DND-41 (cell line): ENCODE measurements at regions not wholly inside any gene's neighbourhood (a gene's known extent, or its start where the extent isn't known, plus 50 kb on each side); places are given as distances from the start of the nearest gene placed in this dataset.

Experiments
- ATAC-seq: fragments of 200-7000 bp; cut with Tn5 transposase; 3 replicates; pipeline ENCODE4 v1.9.1; 2021; ENCODE audit warnings: low read depth; ENCODE audit not compliant: insufficient read depth
- DNase-seq: peaks from one replicate; pipeline ENCODE4 v3.0.0-alpha.2; 2020
- H2AFZ ChIP-seq: 2 replicates; pipeline ENCODE4 v1.6.0; 2012; ENCODE audit warnings: low read depth, low read length
- H3K27ac ChIP-seq: 2 replicates; pipeline ENCODE4 v1.5.1; 2012; ENCODE audit warnings: low read length, inconsistent platforms
- H3K27me3 ChIP-seq: fragments of 200-600 bp; sonication (generic); 2 replicates; pipeline ENCODE4 v1.6.0; 2012; ENCODE audit warnings: low read length, mild to moderate bottlenecking, inconsistent platforms; ENCODE audit not compliant: insufficient read depth, poor library complexity
- H3K36me3 ChIP-seq: 2 replicates; pipeline ENCODE4 v1.5.1; 2012; ENCODE audit warnings: low read length, inconsistent platforms; ENCODE audit not compliant: insufficient read depth
- H3K4me1 ChIP-seq: 2 replicates; pipeline ENCODE4 v1.5.1; 2012; ENCODE audit warnings: mild to moderate bottlenecking, low read length; ENCODE audit not compliant: insufficient read depth
- H3K4me2 ChIP-seq: 2 replicates; pipeline ENCODE4 v1.6.0; 2012; ENCODE audit warnings: mild to moderate bottlenecking, moderate library complexity, low read length, inconsistent platforms; ENCODE audit not compliant: insufficient read depth
- H3K4me3 ChIP-seq, 2 experiments: fragments of 200-600 bp in 1 of 2; shearing (Covaris generic) in 1 of 2; 2 replicates each; pipeline ENCODE4 v1.5.1; 2012 to 2016; ENCODE audit warnings: inconsistent platforms in 2 of 2, low read length in 2 of 2, mild to moderate bottlenecking in 2 of 2, low read depth in 1 of 2, moderate library complexity in 1 of 2
- H3K79me2 ChIP-seq: 2 replicates; pipeline ENCODE4 v1.6.0; 2012; ENCODE audit warnings: low read length, inconsistent platforms; ENCODE audit not compliant: insufficient read depth
- H3K9ac ChIP-seq: 2 replicates; pipeline ENCODE4 v1.6.0; 2012; ENCODE audit warnings: low read depth, mild to moderate bottlenecking, inconsistent platforms, low read length, moderate library complexity
- H3K9me3 ChIP-seq: 2 replicates; pipeline ENCODE4 v1.5.1; 2012; ENCODE audit warnings: low read length, moderate library complexity, mild to moderate bottlenecking, inconsistent platforms; ENCODE audit not compliant: insufficient read depth, severe bottlenecking
- H4K20me1 ChIP-seq: 2 replicates; pipeline ENCODE4 v1.6.0; 2012; ENCODE audit warnings: low read length; ENCODE audit not compliant: insufficient read depth
- CTCF ChIP-seq: IDR thresholded peaks from 2 replicates; pipeline ENCODE4 v1.5.1; 2012; ENCODE audit warnings: borderline replicate concordance, low read length, moderate library complexity, mild to moderate bottlenecking; ENCODE audit not compliant: poor library complexity, severe bottlenecking; ENCODE audit errors: extremely low read depth
- EZH2 ChIP-seq: IDR thresholded peaks from 3 replicates; pipeline ENCODE4 v1.6.1; 2012; ENCODE audit warnings: borderline replicate concordance, low read depth, mild to moderate bottlenecking, moderate library complexity, low read length, inconsistent platforms; ENCODE audit not compliant: severe bottlenecking

- H3K36me3 ChIP-seq: no peaks in the 10 kb centered on the region
- no peak overlapping the region for H3K9ac ChIP-seq
- H3K27me3 ChIP-seq: no peaks in the 10 kb centered on the region
- TF ChIP-seq EZH2: no peak
- TF ChIP-seq CTCF: no peak
- H3K79me2 ChIP-seq: no peaks in the 10 kb centered on the region
- no peak overlapping the region for H3K4me2 ChIP-seq
- ATAC-seq (no peak), DNase-seq (no peak)
- H2AFZ ChIP-seq: no peak overlapping the region
- no peak overlapping the region for H3K27ac ChIP-seq
- no peaks in the 10 kb centered on the region for H3K9me3 ChIP-seq
- H3K4me3 ChIP-seq: no peak overlapping the region
- H3K4me1 ChIP-seq: no peaks in the 10 kb centered on the region
- H4K20me1 ChIP-seq: no peaks in the 10 kb centered on the region
Observed at GRCh38 chr4:136032391-136032790, 1499.9 kb downstream of the PCDH18 start.

- Histone ChIP-seq H3K9me3 (no peaks in the 10 kb centered on the region), H4K20me1 (no peaks in the 10 kb centered on the region), H3K27ac (no peak overlapping the region), H3K79me2 (no peaks in the 10 kb centered on the region), H3K4me2 (no peak overlapping the region), H3K4me1 (no peaks in the 10 kb centered on the region), H3K9ac (no peak overlapping the region), H3K36me3 (no peaks in the 10 kb centered on the region), H3K27me3 (no peaks in the 10 kb centered on the region), H3K4me3 (no peak overlapping the region), H2AFZ (no peak overlapping the region)
- DNase-seq (no peak), ATAC-seq (no peak)
- TF ChIP-seq EZH2: no peak
- TF ChIP-seq CTCF: no peak
Observed at GRCh38 chr4:136025540-136025939, 1506.8 kb downstream of the PCDH18 start.

- H4K20me1 ChIP-seq: no peaks in the 10 kb centered on the region
- no peak overlapping the region for H3K27ac ChIP-seq
- H3K36me3 ChIP-seq: no peaks in the 10 kb centered on the region
- no peak overlapping the region for H3K9ac ChIP-seq
- H3K4me1 ChIP-seq: no peaks in the 10 kb centered on the region
- ATAC-seq (no peak), DNase-seq (no peak)
- H3K27me3 ChIP-seq: no peaks in the 10 kb centered on the region
- H3K9me3 ChIP-seq: no peaks in the 10 kb centered on the region
- H3K4me2 ChIP-seq: no peak overlapping the region
- H3K4me3 ChIP-seq: no peak overlapping the region
- TF ChIP-seq CTCF (no peak), EZH2 (no peak)
- no peak overlapping the region for H2AFZ ChIP-seq
- H3K79me2 ChIP-seq: no peaks in the 10 kb centered on the region
Observed at GRCh38 chr4:136017556-136017955, 1514.7 kb downstream of the PCDH18 start.

GRCh38 chr4:136012220-136012619 lies 1520.1 kb downstream of the PCDH18 start:
- DNase-seq (no peak), ATAC-seq (no peak)
- no peak overlapping the region for H3K4me3 ChIP-seq
- TF ChIP-seq EZH2 (no peak), CTCF (no peak)
- no peaks in the 10 kb centered on the region for H3K4me1 ChIP-seq
- H3K4me2 ChIP-seq: no peak overlapping the region
- H4K20me1 ChIP-seq: no peaks in the 10 kb centered on the region
- H3K36me3 ChIP-seq: no peaks in the 10 kb centered on the region
- H2AFZ ChIP-seq: no peak overlapping the region; the same call in 1 of the 2 replicates
- no peaks in the 10 kb centered on the region for H3K27me3 ChIP-seq
- H3K9me3 ChIP-seq: peaks cover 15% of the 10 kb centered on the region
- H3K79me2 ChIP-seq: no peaks in the 10 kb centered on the region
- H3K9ac ChIP-seq: no peak overlapping the region
- H3K27ac ChIP-seq: no peak overlapping the region
